ENCODE measurements at regions not wholly inside any gene's neighbourhood (a gene's known extent, or its start where the extent isn't known, plus 50 kb on each side); places are given as distances from the start of the nearest gene placed in this dataset.

DNA sequence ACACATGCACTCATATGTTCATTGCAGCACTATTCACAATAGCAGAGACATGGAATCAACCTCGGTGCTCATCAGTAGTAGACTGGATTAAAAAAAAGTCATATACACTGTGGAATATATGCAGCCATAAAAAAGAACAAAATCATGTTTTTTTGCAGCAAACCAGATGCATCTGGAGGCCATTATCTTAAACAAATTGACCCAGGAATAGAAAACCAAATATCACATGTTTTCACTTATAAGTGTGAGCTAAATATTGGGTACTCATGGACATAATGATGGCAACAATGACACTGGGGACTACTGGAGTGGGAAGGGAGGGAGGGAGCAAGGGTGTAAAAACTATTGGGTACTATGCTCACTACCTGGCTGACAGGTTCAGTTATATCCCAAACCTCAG lies 792.6 kb downstream of the EPHA4 start:
- TF ChIP-seq, protein P1, sequence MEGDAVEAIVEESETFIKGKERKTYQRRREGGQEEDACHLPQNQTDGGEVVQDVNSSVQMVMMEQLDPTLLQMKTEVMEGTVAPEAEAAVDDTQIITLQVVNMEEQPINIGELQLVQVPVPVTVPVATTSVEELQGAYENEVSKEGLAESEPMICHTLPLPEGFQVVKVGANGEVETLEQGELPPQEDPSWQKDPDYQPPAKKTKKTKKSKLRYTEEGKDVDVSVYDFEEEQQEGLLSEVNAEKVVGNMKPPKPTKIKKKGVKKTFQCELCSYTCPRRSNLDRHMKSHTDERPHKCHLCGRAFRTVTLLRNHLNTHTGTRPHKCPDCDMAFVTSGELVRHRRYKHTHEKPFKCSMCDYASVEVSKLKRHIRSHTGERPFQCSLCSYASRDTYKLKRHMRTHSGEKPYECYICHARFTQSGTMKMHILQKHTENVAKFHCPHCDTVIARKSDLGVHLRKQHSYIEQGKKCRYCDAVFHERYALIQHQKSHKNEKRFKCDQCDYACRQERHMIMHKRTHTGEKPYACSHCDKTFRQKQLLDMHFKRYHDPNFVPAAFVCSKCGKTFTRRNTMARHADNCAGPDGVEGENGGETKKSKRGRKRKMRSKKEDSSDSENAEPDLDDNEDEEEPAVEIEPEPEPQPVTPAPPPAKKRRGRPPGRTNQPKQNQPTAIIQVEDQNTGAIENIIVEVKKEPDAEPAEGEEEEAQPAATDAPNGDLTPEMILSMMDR (IDR thresholded peaks at IDR 0.05; ENCODE audit: partially characterized antibody, unreplicated experiment), result no peak
- no peak overlapping the region for H3K27ac Mint-ChIP-seq (ENCODE audit: unreplicated experiment)
- peaks cover 3% of the 10 kb centered on the region for H3K9me3 Mint-ChIP-seq (ENCODE audit: unreplicated experiment)
- H3K36me3 Mint-ChIP-seq (ENCODE audit: unreplicated experiment), result no peaks in the 10 kb centered on the region
- DNase-seq, result no peak
- peaks cover 2% of the 10 kb centered on the region for H3K4me1 Mint-ChIP-seq (ENCODE audit: low read depth, unreplicated experiment)
- H3K4me3 Mint-ChIP-seq (ENCODE audit: unreplicated experiment), result no peak overlapping the region
- H3K27me3 Mint-ChIP-seq (ENCODE audit: unreplicated experiment), result no peaks in the 10 kb centered on the region

DNA sequence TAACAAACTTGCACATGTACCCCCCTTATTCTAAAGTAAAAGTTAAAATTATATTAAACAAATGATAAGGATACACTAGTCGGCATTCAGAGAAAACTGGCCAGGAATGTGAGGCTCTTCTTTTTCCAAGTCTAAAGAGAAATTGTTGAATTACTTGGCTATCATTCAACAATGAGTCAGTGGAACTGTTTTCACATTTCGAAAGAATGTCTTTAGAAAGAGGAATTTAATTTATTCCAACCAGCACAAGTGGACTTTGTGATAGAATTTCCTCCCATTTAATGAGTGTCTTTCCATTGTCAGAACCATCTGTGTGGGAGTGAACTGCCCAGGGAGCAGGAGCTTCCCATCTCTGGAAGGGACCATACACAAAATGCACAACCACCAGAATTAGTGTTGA lies 792.2 kb downstream of the EPHA4 start:
- H3K27me3 Mint-ChIP-seq (ENCODE audit: unreplicated experiment), result no peaks in the 10 kb centered on the region
- TF ChIP-seq, protein P1 (IDR thresholded peaks at IDR 0.05; ENCODE audit: partially characterized antibody, unreplicated experiment), result no peak
- DNase-seq, result no peak
- H3K27ac Mint-ChIP-seq (ENCODE audit: unreplicated experiment), result no peak overlapping the region
- H3K9me3 Mint-ChIP-seq (ENCODE audit: unreplicated experiment), result peaks cover 3% of the 10 kb centered on the region
- H3K36me3 Mint-ChIP-seq (ENCODE audit: unreplicated experiment), result no peaks in the 10 kb centered on the region
- H3K4me3 Mint-ChIP-seq (ENCODE audit: unreplicated experiment), result no peak overlapping the region
- H3K4me1 Mint-ChIP-seq (ENCODE audit: low read depth, unreplicated experiment), result peaks cover 2% of the 10 kb centered on the region

DNA sequence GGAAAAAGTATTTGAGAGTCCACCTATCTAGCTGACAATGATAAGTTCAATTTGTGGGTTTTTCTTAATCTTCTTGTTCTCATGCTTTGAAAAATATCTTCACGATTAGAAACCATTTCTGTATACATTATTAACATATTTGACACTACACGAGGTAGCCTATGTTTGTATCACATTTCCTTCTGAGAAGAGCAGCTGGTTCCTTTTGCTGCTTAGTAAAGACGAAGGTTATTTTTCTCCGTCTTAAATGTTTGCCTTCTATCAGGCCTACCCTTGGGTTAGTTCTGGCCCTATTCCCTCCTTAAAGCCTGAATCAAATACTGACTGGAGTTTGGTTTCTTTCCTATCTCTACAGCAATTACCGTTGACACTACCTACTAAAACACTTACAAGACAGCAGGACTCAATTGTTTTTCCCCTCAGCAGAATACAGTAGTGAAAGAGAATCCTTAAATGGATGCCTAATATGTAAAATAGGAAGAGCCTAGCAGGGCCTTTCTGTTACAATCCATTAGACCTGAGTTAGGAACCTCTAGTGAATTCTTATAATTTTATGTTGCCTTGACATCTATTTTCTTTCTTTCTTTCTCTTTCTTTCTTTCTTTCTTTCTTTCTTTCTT lies 790.4 kb downstream of the EPHA4 start:
- peaks cover 3% of the 10 kb centered on the region for H3K9me3 Mint-ChIP-seq (ENCODE audit: unreplicated experiment)
- no peak overlapping the region for H3K27ac Mint-ChIP-seq (ENCODE audit: unreplicated experiment)
- no peaks in the 10 kb centered on the region for H3K36me3 Mint-ChIP-seq (ENCODE audit: unreplicated experiment)
- no peak for DNase-seq
- TF ChIP-seq, protein P1 (IDR thresholded peaks at IDR 0.05; ENCODE audit: partially characterized antibody, unreplicated experiment), result no peak
- no peak overlapping the region for H3K4me3 Mint-ChIP-seq (ENCODE audit: unreplicated experiment)
- no peaks in the 10 kb centered on the region for H3K4me1 Mint-ChIP-seq (ENCODE audit: low read depth, unreplicated experiment)
- H3K27me3 Mint-ChIP-seq (ENCODE audit: unreplicated experiment), result no peaks in the 10 kb centered on the region

DNA sequence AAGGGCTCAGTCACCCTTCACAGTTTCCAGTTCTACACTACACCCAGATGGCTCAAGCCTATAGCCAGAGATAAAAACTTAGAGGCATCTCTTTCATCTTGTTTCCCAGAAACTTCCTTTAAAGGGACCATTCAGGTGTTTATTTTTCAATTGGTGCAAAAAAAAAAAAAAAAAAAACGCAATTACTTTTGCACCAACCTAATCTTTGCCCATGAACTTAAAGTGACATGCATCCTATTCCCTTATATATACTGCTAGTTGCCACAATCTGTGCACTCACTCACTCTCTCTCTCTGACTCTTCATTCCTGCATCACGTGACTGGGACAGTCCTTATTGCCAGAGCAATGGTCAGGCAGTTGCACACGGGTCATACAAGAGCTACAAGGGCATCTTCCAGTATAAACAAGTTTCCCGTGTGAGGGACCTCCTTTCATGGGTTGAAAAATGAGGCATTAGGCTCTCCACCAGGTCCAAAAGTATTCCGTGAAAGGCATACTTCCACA lies 789.4 kb downstream of the EPHA4 start:
- H3K27me3 Mint-ChIP-seq (ENCODE audit: unreplicated experiment), result no peaks in the 10 kb centered on the region
- DNase-seq, result no peak
- TF ChIP-seq, protein P1 (IDR thresholded peaks at IDR 0.05; ENCODE audit: partially characterized antibody, unreplicated experiment), result no peak
- no peaks in the 10 kb centered on the region for H3K4me1 Mint-ChIP-seq (ENCODE audit: low read depth, unreplicated experiment)
- peaks cover 3% of the 10 kb centered on the region for H3K9me3 Mint-ChIP-seq (ENCODE audit: unreplicated experiment)
- no peak overlapping the region for H3K4me3 Mint-ChIP-seq (ENCODE audit: unreplicated experiment)
- no peak overlapping the region for H3K27ac Mint-ChIP-seq (ENCODE audit: unreplicated experiment)
- H3K36me3 Mint-ChIP-seq (ENCODE audit: unreplicated experiment), result no peaks in the 10 kb centered on the region

DNA sequence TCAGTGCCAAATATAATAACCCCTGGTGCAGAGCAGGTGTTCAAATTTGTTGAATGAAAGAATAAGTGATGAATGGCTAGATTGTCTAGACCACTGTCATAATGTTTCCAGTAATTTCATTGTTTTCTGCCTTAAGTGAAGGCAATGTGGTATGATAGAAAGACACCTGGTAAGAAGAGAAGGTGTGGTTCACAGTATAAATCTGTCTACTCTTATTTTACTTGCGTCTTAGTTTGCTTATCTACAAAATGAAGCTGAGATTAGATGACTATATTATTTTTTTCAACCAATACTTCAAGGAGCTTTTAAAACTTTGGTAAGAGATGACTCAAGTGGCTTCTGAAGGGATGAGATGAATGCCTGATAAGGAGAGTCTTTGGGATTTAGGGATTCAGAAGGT lies 788.4 kb downstream of the EPHA4 start:
- TF ChIP-seq, protein P1 (IDR thresholded peaks at IDR 0.05; ENCODE audit: partially characterized antibody, unreplicated experiment), result no peak
- no peak for DNase-seq
- no peaks in the 10 kb centered on the region for H3K27me3 Mint-ChIP-seq (ENCODE audit: unreplicated experiment)
- H3K36me3 Mint-ChIP-seq (ENCODE audit: unreplicated experiment), result no peaks in the 10 kb centered on the region
- H3K27ac Mint-ChIP-seq (ENCODE audit: unreplicated experiment), result no peak overlapping the region
- no peaks in the 10 kb centered on the region for H3K4me1 Mint-ChIP-seq (ENCODE audit: low read depth, unreplicated experiment)
- no peak overlapping the region for H3K4me3 Mint-ChIP-seq (ENCODE audit: unreplicated experiment)
- H3K9me3 Mint-ChIP-seq (ENCODE audit: unreplicated experiment), result peaks cover 3% of the 10 kb centered on the region
